ENCODE measurements at regions not wholly inside any gene's neighbourhood (a gene's known extent, or its start where the extent isn't known, plus 50 kb on each side); places are given as distances from the start of the nearest gene placed in this dataset.

DNA sequence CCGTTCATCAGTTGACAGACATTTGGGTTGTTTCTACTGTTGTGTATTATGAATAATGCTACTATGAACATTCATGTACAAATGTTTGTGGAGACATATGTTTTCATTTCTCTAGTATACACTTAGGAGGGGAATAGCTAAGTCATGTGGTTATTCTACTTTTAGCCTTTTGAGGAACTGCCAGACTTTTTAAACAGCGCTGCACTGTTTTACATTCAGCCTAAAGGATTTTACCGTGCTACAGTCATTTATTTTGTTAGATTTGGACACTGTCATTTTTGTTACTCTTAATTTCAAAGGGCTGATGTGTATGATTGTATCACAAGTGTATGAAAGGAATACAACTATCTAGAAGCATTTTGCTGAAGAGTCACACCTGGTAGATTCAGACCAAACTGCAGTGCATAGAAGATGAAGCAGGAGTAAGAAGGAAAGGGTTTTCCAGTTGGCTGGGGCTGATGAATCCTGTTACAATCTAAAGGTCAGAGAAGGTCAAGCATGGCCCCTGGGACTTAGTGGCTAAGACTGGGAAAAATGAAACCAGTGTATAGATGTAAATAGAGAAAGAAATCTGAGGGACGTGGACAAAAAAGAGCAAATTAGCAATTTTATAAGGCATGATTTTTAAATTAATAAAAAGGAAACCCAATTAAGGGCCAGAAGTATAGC is 509.7 kb downstream of the PSAT1 start:
- Histone ChIP-seq H3K4me3 (no peak overlapping the region), H3K27me3 (no peaks in the 10 kb centered on the region), H3K4me1 (ENCODE audit: low read depth) (no peaks in the 10 kb centered on the region), H3K9me3 (ENCODE audit: low read depth) (no peaks in the 10 kb centered on the region), H3K36me3 (no peaks in the 10 kb centered on the region), H3K27ac (no peak overlapping the region)
- no peak for DNase-seq (ENCODE audit: low read depth in 1 of 2, low spot score in 1 of 2)
- TF ChIP-seq CTCF (IDR thresholded peaks at IDR 0.05; ENCODE audit: low read depth, low read length), result no peak

GRCh38 chr9:78807286-78807685 is 510.4 kb downstream of the PSAT1 start:
- Histone ChIP-seq H3K9me3 (ENCODE audit: low read depth) (no peaks in the 10 kb centered on the region), H3K36me3 (no peaks in the 10 kb centered on the region), H3K27ac (no peak overlapping the region), H3K4me1 (ENCODE audit: low read depth) (no peaks in the 10 kb centered on the region), H3K27me3 (no peaks in the 10 kb centered on the region), H3K4me3 (no peak overlapping the region)
- no peak for DNase-seq (ENCODE audit: low read depth in 1 of 2, low spot score in 1 of 2)
- TF ChIP-seq CTCF (IDR thresholded peaks at IDR 0.05; ENCODE audit: low read depth, low read length), result no peak

- H3K27ac ChIP-seq, result no peak overlapping the region
- TF ChIP-seq CTCF (IDR thresholded peaks at IDR 0.05; ENCODE audit: low read depth, low read length), result no peak
Observed at GRCh38 chr9:78808048-78808447, 511.1 kb downstream of the PSAT1 start.

DNA sequence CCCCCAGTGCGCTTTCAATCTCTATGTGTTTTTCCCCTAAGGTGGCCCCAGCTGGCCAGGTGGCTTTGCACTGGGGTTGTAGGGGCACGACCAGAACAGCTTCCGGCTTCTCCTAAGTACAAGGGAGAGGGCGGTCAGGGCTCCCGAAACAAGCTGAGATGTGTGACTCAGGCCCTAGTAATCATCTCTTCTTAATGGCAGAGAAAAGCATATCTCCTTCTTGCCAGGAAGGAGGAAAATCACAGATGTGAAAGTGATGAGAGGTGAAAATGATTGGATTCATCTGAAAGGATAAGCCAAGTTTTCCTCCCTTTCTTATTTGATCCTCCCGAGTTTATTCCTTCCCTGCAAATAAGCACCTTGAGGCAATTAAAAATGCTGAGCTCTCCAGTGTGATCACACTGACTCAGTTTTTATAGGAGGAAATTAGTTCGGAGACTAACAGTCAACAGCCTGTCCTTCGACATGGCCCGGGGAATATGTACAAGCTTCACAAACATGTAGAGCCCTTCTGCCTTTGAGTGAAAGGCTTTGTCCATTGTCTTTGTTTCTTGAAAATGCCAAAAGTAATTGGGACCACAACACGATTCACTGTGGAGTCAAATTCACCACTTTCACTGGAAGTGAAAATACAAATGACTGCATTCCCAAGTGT is 514.8 kb downstream of the PSAT1 start:
- DNase-seq (ENCODE audit: low read depth in 1 of 2, low spot score in 1 of 2), result peak in 1 of 2 donors; percentile 15
- Histone ChIP-seq H3K36me3 (no peaks in the 10 kb centered on the region), H3K4me3 (no peak overlapping the region), H3K4me1 (ENCODE audit: low read depth) (no peaks in the 10 kb centered on the region), H3K27me3 (no peaks in the 10 kb centered on the region), H3K9me3 (ENCODE audit: low read depth) (no peaks in the 10 kb centered on the region), H3K27ac (no peak overlapping the region)
- TF ChIP-seq CTCF (IDR thresholded peaks at IDR 0.05; ENCODE audit: low read depth, low read length), result no peak

More at GRCh38 chr9:78808048-78808447, 511.1 kb downstream of the PSAT1 start:
- no peak for DNase-seq (ENCODE audit: low read depth in 1 of 2, low spot score in 1 of 2)
- no peaks in the 10 kb centered on the region for H3K27me3 ChIP-seq
- no peak overlapping the region for H3K4me3 ChIP-seq
- no peaks in the 10 kb centered on the region for H3K4me1 ChIP-seq (ENCODE audit: low read depth)
- H3K9me3 ChIP-seq (ENCODE audit: low read depth), result no peaks in the 10 kb centered on the region
- no peaks in the 10 kb centered on the region for H3K36me3 ChIP-seq

- H3K27me3 ChIP-seq, result no peaks in the 10 kb centered on the region
- H3K9me3 ChIP-seq (ENCODE audit: low read depth), result no peaks in the 10 kb centered on the region
- TF ChIP-seq CTCF (IDR thresholded peaks at IDR 0.05; ENCODE audit: low read depth, low read length), result no peak
- no peak for DNase-seq (ENCODE audit: low read depth in 1 of 2, low spot score in 1 of 2)
- no peaks in the 10 kb centered on the region for H3K36me3 ChIP-seq
- no peak overlapping the region for H3K4me3 ChIP-seq
- H3K27ac ChIP-seq, result no peak overlapping the region
- H3K4me1 ChIP-seq (ENCODE audit: low read depth), result no peaks in the 10 kb centered on the region
Observed at GRCh38 chr9:78812665-78813064, 515.7 kb downstream of the PSAT1 start.
